ENCODE measurements at regions not wholly inside any gene's neighbourhood (a gene's known extent, or its start where the extent isn't known, plus 50 kb on each side); places are given as distances from the start of the nearest gene placed in this dataset.

DNA sequence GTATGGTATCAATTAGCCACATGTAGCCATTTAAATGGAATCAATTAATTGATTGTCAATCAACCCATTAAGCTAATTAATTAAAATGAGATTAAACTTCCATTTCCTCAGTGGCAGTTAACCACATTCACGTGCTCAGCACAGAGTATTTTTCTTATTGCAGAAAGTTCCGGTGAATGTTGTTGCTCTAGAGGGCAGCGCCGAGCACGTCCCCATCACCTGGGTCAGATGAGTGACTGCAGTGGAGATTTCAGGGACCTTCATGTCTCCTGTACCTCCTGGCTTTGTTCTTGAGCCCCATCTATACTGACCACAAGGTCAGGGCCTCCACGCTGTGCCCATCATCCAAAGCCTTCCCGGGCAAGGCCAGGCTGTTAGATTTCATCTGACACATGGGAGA, 168.8 kb upstream of the MKI67 start:
- Histone ChIP-seq H3K9me3 (ENCODE audit: low read depth) (peaks cover 4% of the 10 kb centered on the region), H3F3A (ENCODE audit: low read depth) (no peaks in the 10 kb centered on the region), H3K79me2 (ENCODE audit: low read depth) (no peaks in the 10 kb centered on the region), H3K9ac (no peak overlapping the region), H3K4me1 (no peaks in the 10 kb centered on the region), H3K4me3 (no peak overlapping the region), H3K4me2 (no peak overlapping the region), H3K27ac (no peak overlapping the region), H3K36me3 (no peaks in the 10 kb centered on the region), H2AFZ (replicated peaks) (no peak overlapping the region), H3K27me3 (peaks cover 1% of the 10 kb centered on the region), H4K20me1 (ENCODE audit: low read depth) (no peaks in the 10 kb centered on the region)
- no peaks in the 10 kb centered on the region for H3K36me3 Mint-ChIP-seq
- no peak overlapping the region for H3K27ac Mint-ChIP-seq
- DNase-seq (ENCODE audit: low spot score): no peak
- H3K4me1 Mint-ChIP-seq: peaks cover 3% of the 10 kb centered on the region
- peaks cover 12% of the 10 kb centered on the region for H3K27me3 Mint-ChIP-seq (ENCODE audit: insufficient read depth, low read depth)
- peaks cover 17% of the 10 kb centered on the region for H3K9me3 Mint-ChIP-seq
- H3K4me3 Mint-ChIP-seq: no peak overlapping the region
- no peak for TF ChIP-seq EZH2 (IDR thresholded peaks at IDR 0.05)
- TF ChIP-seq CTCF (IDR thresholded peaks at IDR 0.05): peak; percentile 46
- TF ChIP-seq EZH2phosphoT487 (IDR thresholded peaks at IDR 0.05): no peak

DNA sequence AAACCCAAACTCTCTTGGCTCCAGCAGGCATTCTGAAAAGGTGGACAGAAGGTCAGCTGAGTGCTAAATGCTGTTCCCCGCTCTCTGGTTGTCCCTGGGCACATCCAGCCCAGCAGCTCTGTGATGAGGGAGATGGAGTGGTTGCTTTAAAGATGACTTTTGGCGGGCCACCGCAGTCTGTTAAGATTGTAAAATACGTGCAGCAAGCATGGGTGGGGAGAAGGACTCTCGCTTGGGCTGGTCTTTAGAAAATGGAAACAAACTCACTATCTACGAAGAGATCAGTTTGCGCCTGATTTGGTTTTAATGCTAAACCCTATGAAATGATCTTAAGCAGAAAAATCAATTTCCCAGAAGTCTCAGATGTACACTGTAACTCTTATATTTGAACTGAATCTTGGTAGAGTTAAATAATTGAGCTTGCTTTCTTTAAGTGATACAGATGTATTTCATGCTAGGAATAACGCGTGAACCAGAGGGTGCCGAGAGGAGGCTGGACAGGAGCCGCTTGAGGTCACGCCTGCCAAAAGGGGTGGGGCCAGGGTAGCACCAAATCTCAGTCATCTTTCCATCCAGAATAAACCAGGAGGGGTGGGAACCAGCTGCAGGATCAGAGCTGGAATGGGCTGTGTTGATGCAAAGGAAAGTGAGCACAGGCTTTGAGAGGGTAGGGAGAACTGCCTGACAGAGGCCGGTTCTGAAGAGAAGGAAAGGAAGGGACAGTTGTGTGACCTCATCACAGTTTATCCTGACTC, 170.2 kb upstream of the MKI67 start:
- H3K36me3 ChIP-seq: no peaks in the 10 kb centered on the region
- H3K27me3 ChIP-seq: no peaks in the 10 kb centered on the region
- no peak overlapping the region for H3K4me2 ChIP-seq
- Mint-ChIP-seq H3K9me3 (peaks cover 7% of the 10 kb centered on the region), H3K36me3 (no peaks in the 10 kb centered on the region), H3K27ac (no peak overlapping the region), H3K27me3 (ENCODE audit: insufficient read depth, low read depth) (peaks cover 12% of the 10 kb centered on the region), H3K4me1 (peaks cover 3% of the 10 kb centered on the region), H3K4me3 (no peak overlapping the region)
- H3K9ac ChIP-seq: no peak overlapping the region
- H4K20me1 ChIP-seq (ENCODE audit: low read depth): no peaks in the 10 kb centered on the region
- no peaks in the 10 kb centered on the region for H3K79me2 ChIP-seq (ENCODE audit: low read depth)
- H3K4me1 ChIP-seq: no peaks in the 10 kb centered on the region
- no peak for TF ChIP-seq EZH2 (IDR thresholded peaks at IDR 0.05)
- TF ChIP-seq EZH2phosphoT487 (IDR thresholded peaks at IDR 0.05): no peak
- TF ChIP-seq CTCF (IDR thresholded peaks at IDR 0.05): no peak
- H3K27ac ChIP-seq: no peak overlapping the region
- DNase-seq (ENCODE audit: low spot score): no peak
- no peak overlapping the region for H2AFZ ChIP-seq (replicated peaks)
- no peaks in the 10 kb centered on the region for H3K9me3 ChIP-seq (ENCODE audit: low read depth)
- no peaks in the 10 kb centered on the region for H3F3A ChIP-seq (ENCODE audit: low read depth)
- H3K4me3 ChIP-seq: no peak overlapping the region

DNA sequence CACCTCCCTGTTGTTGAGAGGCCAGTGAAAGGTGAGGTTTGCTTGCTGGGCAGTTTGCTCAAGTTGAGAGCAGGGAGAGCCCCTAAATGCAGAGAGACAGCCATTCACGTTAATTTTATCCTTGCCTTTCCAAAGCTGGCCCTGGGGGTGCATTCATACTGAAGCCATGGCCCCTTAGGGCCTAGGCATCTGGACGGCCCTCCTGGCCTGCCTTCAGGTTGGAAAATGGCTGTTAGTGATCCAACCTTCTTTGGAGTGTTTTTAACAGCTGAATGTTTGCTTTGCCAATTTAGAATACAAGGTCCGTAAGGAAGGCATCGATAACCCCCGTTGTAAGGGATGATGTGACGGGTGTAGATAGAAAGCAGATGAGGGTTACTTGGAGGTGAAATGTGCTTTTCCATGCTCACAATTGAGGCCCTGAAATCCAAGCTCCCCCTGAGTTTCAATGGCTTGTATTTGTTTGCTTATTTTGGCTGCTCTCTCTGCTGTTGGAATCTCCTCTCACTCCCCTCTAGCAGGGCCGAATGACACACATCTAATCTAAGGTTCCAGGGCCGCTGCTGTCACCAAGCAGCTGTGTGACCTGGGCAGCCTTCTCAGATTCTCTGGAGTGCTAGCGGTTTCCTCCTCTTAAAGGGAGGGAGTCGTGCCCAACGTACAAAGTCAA, 171.6 kb upstream of the MKI67 start:
- Mint-ChIP-seq H3K4me3 (no peak overlapping the region), H3K36me3 (no peaks in the 10 kb centered on the region), H3K4me1 (peaks cover 3% of the 10 kb centered on the region), H3K27ac (no peak overlapping the region), H3K27me3 (ENCODE audit: insufficient read depth, low read depth) (peaks cover 8% of the 10 kb centered on the region), H3K9me3 (peaks cover 9% of the 10 kb centered on the region)
- no peak for TF ChIP-seq EZH2 (IDR thresholded peaks at IDR 0.05)
- no peak for TF ChIP-seq EZH2phosphoT487 (IDR thresholded peaks at IDR 0.05)
- TF ChIP-seq CTCF (IDR thresholded peaks at IDR 0.05): no peak
- Histone ChIP-seq H3K4me1 (no peaks in the 10 kb centered on the region), H4K20me1 (ENCODE audit: low read depth) (no peaks in the 10 kb centered on the region), H3K27me3 (no peaks in the 10 kb centered on the region), H3K4me2 (no peak overlapping the region), H3K79me2 (ENCODE audit: low read depth) (no peaks in the 10 kb centered on the region), H3F3A (ENCODE audit: low read depth) (no peaks in the 10 kb centered on the region), H2AFZ (replicated peaks) (no peak overlapping the region), H3K4me3 (no peak overlapping the region), H3K27ac (no peak overlapping the region), H3K9ac (no peak overlapping the region), H3K9me3 (ENCODE audit: low read depth) (no peaks in the 10 kb centered on the region), H3K36me3 (no peaks in the 10 kb centered on the region)
- DNase-seq (ENCODE audit: low spot score): no peak
